ENCODE measurements at regions not wholly inside any gene's neighbourhood (a gene's known extent, or its start where the extent isn't known, plus 50 kb on each side); places are given as distances from the start of the nearest gene placed in this dataset.

- TF ChIP-seq, protein P1, sequence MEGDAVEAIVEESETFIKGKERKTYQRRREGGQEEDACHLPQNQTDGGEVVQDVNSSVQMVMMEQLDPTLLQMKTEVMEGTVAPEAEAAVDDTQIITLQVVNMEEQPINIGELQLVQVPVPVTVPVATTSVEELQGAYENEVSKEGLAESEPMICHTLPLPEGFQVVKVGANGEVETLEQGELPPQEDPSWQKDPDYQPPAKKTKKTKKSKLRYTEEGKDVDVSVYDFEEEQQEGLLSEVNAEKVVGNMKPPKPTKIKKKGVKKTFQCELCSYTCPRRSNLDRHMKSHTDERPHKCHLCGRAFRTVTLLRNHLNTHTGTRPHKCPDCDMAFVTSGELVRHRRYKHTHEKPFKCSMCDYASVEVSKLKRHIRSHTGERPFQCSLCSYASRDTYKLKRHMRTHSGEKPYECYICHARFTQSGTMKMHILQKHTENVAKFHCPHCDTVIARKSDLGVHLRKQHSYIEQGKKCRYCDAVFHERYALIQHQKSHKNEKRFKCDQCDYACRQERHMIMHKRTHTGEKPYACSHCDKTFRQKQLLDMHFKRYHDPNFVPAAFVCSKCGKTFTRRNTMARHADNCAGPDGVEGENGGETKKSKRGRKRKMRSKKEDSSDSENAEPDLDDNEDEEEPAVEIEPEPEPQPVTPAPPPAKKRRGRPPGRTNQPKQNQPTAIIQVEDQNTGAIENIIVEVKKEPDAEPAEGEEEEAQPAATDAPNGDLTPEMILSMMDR (conservative IDR thresholded peaks at IDR 0.05; ENCODE audit: low read length): no peak
- no peak for TF ChIP-seq EZH2phosphoT487 (IDR thresholded peaks at IDR 0.05; ENCODE audit: borderline replicate concordance, low read depth, low read length)
Observed at GRCh38 chr14:76690502-76691105, 70.7 kb upstream of the VASH1 start.

Measured in OCI-LY7 (cell line).